ELR (cell line): ENCODE measurements at regions not wholly inside any gene's neighbourhood (a gene's known extent, or its start where the extent isn't known, plus 50 kb on each side); places are given as distances from the start of the nearest gene placed in this dataset.

Experiments used
- DNase-seq: peaks from one replicate; pipeline ENCODE4 v3.0.0-alpha.2; 2015; ENCODE audit warnings: low read depth

DNA sequence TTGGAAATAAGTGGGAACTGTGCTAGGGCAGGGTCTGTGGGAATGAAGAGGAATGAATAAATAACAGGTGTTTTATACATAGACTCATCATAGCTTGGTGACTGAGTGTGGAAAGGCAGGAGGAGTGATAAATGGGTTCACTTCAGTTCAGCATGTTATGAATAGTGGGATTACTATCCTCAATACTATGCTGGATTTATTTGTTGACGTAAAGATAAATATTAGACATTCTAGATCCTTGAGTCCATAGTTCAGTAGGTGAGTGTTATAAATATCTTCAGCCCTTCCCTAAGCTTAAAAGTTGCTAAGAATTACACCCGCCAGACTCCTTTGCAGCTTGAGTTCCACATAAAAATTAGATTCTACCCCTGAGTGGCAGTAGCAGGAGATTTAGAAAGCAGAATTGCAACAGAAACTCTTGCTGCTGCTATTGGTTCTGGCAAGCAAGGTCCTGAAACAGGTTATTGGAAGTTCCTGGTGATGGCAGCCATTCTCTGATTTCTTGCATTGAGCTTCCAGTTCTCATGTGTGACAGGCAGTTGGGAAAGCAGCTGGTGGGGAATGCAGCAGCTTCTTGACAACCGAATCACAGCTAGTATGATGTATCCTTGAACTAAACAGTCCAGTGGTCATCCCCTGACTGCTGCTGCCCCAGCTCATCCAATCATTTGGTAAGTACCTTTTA is 1558.9 kb downstream of the FAM181B start:
- DNase-seq, result no peak

- DNase-seq, result no peak
Measured at GRCh38 chr11:81165164-81165563, 1568.5 kb downstream of the FAM181B start.

DNA sequence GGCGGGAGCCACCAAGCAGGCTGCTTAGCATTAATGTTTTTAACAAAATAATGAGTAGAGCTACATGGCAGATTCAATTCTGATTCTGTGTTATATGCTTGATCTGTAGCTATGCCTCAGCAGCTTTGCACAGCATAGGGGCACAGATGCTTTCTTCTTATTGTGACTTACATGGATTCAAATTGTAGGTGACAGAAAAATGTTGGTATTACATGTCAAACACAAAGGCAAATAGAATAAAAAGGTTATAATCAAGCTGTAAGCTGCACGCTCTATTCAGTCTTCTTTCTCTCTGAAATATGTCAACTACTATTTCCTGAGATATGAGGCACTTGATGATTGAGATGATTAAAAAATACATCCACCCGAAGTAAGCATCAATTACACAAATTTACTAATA is 1573.8 kb downstream of the FAM181B start:
- no peak for DNase-seq

DNA sequence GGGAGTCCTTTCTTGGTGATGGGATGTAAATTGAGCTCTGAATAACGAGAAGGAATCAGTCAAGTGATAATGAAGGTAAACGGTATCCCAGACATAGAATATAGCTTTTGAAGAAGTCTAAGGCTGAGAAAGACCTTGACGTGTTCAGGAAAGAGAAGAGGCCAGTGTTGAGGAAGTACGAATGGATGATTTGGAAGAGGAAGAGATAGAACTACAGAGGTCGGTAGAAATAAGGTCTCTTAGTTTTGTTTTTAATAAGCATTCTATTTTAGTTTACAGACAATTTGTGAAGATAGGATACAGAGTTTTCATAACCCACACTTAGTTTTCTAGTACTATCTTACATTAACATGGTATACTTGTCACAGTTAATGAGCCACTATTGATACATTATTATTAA is 1598.1 kb downstream of the FAM181B start:
- DNase-seq, result no peak

- DNase-seq, result no peak
Measured at GRCh38 chr11:81129618-81130017, 1604.0 kb downstream of the FAM181B start.

- DNase-seq, result no peak
Measured at GRCh38 chr11:81112718-81113117, 1620.9 kb downstream of the FAM181B start.

GRCh38 chr11:81104051-81104450 is 1629.6 kb downstream of the FAM181B start:
- no peak for DNase-seq

GRCh38 chr11:81098471-81098870 is 1635.2 kb downstream of the FAM181B start:
- DNase-seq, result no peak

GRCh38 chr11:81092522-81092921 is 1641.1 kb downstream of the FAM181B start:
- no peak for DNase-seq

- DNase-seq, result no peak
Measured at GRCh38 chr11:81089242-81089641, 1644.4 kb downstream of the FAM181B start.

DNA sequence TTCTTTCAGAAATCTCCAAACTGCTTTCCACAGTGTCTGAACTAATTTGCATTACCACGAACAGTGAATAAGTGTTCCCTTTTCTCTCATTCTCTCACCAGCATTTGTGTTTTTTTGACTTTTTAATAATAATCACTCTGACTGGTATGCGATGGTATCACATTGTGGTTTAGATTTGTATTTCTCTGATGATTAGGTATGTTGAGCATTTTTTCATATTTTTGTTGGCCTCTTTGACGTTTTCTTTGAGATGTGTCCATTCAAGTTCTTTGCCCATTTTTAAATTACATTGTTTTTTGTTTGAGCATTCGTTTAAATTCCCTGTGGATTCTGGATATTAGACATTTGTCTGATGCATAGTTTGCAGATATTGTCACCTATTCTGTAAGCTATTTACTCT is 1639.6 kb upstream of the TENM4 start:
- DNase-seq, result no peak

GRCh38 chr11:81072273-81072672 is 1631.4 kb upstream of the TENM4 start:
- DNase-seq, result no peak

- DNase-seq, result no peak
Measured at GRCh38 chr11:81071606-81072005, 1630.8 kb upstream of the TENM4 start.

DNA sequence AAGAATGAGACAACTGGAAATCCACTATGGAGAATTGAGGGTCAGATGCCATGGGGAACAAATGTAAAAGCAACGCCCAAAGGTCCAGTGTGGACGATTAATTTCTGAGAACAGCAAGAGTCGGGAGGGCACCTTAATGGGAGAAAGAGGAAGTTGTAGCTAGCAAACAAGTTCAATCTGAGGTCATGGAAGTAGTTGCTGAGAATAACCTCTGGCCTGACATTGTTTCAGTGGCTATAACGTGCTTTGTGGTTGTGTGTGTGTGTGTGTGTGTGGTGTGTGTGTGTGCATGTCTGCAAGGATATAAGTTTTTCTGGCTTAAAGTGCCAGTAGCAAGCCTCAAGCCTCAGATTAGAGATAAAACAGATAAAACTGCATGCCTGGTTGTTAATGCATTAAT is 1630.1 kb upstream of the TENM4 start:
- DNase-seq, result no peak

- no peak for DNase-seq
Measured at GRCh38 chr11:81059356-81059755, 1618.5 kb upstream of the TENM4 start.

DNA sequence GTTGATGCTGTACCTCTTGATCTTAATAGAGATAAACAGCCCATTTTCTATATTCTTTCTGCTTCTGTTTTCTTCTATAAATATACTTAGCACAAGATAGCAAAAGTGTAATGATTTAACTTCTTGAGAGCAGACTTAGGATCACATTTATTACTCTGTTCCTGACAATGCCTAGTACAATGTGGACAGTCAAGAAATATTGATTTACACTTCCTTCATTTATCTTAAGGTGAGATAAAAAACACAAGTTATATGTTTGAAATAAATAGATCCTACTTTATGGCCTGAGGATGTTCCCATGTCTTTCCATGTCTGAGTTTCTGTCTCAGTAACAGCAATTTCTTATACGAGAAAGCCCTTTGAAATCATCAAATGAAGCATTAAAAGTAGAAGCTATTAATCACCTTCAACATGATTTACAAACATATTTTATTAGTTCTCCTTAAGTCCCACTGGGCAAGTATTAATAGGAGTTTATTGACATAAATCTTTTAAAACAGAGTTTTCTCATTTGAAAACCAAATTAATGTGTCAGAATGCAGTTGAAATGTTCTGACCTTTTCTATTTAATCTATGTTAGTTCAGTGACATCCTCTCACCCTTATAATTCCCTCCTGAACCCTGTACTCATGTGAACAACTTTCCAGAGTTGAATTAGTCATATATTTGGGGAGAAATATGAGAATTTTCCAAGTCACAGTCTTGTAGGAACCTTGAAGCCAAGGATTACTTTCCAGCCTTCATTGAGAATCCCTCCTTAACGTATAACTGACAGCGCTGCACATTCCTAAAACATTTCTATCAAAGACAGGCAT is 1611.7 kb upstream of the TENM4 start:
- DNase-seq, result no peak

- DNase-seq, result no peak
Measured at GRCh38 chr11:81039916-81040524, 1599.2 kb upstream of the TENM4 start.

GRCh38 chr11:81036168-81036870 is 1595.5 kb upstream of the TENM4 start:
- no peak for DNase-seq

DNA sequence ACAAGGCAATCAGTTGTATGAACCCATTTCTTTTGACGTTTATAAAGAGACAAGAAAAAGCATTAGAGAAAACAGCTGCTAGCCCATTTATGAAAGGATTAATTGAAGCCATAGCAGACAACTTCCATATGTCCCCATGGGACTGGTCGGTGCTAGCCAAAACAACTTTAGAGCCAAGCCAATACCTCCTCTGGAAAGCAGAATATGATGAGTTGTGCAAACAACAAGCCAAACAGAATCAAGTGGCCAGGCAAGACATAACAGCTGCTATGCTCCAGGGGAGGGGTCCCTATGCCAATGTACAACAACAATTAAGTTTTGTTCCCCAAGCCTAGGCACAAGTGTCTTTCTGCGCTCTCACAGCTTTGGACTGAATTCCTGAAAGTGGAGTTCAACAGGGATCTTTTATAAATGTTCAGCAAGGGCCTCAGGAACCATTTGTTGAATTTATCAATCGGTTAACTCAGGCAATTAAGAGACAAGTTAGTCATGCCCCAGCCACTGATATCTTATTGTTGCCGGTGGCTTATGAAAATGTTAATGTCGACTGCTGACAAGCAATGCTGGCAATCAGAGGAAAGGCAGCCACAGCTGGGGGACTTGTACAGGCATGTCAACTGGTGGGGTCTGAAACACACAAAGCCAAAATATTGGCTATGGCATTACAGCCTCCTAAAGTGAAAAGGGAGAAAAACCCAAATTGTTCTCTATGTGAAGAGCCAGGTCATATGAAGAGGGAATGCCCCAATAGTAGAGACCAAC is 1593.1 kb upstream of the TENM4 start:
- DNase-seq, result no peak

DNA sequence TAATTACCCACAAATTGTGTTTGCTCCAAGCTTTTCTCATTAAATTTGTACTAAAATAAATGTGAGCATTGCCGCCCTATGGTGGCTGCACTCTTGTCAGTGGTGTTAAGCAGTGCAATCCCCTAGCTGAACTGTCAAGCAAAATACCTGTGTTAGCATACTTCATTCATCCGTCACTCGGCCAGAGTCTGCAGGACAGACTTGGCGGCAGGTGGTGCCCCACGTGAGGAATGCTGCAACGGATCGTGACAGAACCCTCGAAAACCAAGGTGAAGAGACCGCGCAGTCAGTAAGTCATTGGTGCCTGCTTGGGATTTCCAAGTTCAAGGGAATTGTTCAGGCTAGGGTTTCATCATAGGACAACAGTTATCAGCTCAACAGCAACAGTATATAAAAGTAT is 1592.1 kb upstream of the TENM4 start:
- no peak for DNase-seq

DNA sequence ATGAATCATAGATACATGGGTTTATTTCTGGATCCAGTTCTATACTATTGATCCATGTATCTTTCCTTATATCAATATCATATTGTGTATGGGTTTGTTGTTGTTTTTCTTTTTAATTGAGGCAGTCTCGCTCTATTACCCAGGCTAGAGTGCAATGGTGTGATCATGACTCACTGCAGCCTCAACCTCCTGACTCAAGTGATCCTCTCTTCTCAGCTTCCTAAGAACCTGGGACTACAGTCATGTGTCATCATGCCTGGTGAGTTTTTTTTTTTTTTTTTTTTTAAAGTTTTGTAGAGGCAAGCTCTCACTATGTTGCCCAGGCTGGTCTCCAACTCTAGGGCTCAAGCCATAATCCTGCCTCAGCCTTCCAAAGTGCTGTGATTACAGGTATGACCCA is 1589.4 kb upstream of the TENM4 start:
- no peak for DNase-seq

- no peak for DNase-seq
Measured at GRCh38 chr11:81026032-81026431, 1585.2 kb upstream of the TENM4 start.
